DMS 273 (cell line): ENCODE measurements at regions not wholly inside any gene's neighbourhood (a gene's known extent, or its start where the extent isn't known, plus 50 kb on each side); places are given as distances from the start of the nearest gene placed in this dataset.
A peak's percentile ranks its signal among the peaks of the same experiment; 100 is the strongest.
"Not testable (repeated sequence)": the region's sequence is repeated elsewhere in the genome, so short reads cannot be mapped to it uniquely, and the experiment has no call there.

Source experiments
- DNase-seq: peaks from one replicate; lab custom pipeline; 2025; ENCODE audit not compliant: unreplicated experiment; lab: John Stamatoyannopoulos, UW

DNA sequence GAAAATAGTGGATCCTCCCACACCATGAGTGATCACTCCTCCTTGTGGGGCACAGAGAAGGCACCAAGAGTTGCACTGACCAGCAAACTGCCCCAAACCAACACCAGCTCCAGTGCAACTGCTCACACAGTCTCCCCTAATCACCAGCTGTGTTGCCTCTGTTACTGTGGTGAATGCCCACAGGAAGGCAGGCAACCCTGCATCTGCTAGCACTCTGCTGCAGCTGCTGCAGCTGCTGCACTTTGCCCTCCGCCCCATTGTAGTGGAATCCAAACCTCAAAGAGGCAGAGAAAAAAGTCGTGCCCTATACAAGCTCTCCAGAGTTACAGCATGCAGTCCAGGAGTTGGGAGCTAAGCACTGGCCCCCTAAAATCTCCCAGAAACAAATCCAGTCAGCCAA is 339.6 kb downstream of the TRIM36 start:
- no peak for DNase-seq

DNA sequence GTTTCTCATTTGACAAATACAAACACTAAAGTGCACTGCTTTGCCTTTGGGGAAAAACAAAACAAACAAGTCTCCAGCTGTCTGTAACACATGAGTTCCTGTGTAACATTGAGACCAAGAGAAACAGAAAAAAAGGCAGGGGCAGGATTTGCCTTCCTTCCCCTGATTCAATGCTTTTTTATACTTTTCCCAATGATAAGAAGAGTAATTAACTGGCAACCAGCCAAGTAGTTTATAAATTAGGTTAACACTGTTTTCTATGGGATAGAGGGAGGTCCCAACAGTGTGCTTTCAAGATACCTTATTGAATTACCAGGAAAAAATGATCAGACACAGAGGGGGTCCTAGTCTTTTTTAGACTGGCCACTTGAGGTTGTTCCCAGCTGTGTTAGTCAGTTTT is 346.8 kb downstream of the TRIM36 start:
- DNase-seq, result no peak

DNA sequence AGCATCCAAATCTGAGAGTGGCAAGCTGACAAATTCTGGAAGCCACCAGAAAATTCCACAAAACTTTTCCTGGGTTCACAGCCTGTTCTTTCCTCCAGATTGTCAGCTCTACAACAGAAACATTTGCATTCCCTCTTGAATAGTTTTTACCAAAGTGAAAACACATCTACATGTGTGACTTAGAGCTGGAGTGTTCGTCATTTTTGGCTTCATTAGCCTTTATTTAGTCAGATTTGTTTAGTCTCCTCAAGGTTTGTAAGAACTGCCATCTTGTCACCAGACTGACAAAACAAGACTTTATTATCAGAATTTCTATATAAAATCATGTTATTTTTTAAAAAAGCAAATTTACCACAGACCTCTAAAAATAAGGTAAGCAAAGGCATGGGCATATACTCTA is 347.3 kb downstream of the TRIM36 start:
- no peak for DNase-seq

DNA sequence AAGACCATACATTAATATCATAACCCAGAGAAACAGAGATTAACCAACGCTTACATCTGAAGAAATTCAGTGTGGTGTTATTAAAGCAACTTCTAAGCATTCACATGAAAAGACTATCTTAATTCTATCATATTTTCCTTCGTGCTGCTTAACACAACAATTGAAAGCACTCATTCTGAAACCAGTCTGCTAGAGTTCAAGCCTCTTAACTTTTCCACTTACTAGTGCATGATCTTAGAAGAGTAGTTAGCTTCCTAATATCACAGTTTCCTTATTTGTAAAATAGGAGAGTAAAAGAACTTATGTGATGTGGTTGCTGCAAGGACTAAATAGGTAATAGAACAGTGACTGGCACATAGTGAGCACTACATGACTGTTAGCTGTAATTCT is 379.3 kb downstream of the TRIM36 start:
- DNase-seq, result no peak

DNA sequence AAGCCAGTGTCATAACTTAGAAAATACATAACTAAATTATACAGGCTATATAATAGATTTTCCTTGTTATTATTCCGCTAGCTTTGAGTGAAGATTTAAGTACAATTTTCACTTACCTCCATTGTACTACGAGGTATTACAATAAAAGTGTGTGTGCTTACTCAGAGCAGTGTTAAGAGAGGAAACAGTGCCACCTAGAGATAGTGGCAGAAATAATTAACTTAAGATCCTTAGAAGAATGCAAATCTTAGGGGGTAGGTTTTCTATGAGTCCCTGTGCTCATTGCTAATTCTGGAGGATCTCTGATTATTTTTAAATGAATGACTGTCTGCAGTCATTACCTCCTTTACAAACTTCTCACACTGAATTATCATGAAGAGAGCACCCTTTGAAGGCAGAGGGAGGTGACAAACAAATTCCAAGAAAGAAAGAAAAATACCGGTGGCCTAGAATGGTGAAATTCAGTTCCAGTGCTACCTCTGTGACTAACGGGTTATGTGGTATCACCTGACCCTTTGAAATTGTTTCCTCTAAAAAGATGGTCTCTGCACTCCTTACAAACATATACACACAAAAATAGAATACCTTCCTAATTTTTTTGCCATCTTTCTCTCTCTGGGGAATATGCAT is 379.8 kb downstream of the TRIM36 start:
- DNase-seq, result peak; percentile 69

DNA sequence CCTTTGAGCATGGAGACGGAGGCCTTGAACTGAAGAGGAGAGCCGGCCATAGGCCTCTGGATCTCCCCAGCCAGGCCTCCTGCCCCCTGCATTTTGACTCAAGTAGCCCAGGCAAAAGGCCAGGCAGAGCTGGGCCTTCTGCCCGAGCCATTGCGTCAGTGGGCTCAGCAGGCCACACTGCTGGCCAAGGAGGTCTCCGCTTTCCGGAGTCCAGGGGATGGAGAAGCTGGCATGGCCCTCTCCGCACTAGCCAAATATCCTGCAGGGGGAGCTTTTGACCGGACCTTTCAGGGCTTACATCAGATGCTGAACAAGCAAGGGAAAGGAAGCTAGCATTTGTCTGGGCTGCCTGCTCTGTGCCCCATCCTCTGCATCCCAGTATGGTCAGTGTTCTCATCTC is 386.8 kb downstream of the TRIM36 start:
- no peak for DNase-seq

DNA sequence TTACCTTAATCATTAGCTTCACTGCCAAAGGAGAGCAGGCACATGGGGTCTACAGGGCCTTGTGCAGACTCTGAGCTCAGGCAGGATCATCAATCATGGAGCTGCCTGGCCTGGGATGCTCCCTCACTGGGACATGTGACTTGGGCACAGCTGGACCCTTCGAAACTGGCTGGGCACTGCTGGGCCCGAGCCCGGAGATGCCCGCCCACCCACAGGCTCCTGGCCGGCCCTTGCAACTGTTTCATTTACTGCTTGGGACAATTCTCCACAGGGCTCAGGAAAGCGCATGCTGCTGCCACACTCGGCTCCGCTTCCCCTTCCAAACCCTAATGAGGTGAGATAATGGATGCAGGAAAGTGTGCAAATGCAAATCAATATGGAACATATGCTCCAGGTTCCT is 387.5 kb downstream of the TRIM36 start:
- no peak for DNase-seq

DNA sequence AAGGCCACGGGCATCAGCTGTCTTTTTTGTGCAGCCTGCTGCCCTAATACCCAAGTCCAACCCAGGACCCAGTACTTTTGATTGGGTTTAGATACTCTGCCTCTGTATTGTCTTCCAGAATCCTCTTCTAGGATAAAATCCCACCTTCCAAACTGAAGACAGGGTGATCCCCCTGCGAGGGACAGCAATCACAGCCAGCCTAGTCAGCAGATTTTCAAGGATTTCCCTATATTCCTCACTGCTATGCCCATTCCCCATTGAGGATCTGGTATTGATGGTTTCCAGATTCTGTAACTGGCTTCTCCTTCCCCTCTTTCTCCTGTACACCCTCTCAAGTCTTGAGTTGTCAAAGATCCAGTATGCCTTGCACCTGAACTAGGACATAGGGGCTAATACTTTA is 389.4 kb downstream of the TRIM36 start:
- DNase-seq, result no peak

DNA sequence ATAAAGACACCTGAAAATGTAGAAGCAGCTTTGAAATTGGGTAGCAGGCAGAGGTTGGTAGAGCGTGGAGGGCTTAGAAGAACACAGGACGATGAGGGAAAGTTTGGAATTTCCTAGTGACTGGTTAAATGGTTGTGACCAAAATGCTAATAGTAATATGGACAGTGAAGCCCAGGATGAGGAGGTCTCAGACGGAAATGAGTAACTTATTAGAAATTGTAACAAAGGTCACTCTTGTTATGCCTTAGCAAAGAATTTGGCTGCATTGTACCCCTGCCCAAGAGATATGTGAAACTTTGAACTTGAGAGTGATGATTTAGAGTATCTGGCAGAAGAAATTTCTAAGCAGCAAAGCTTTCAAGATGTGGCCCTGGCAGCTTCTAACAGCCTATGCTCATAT is 382.5 kb downstream of the KCNN2 start:
- DNase-seq, result no peak

DNA sequence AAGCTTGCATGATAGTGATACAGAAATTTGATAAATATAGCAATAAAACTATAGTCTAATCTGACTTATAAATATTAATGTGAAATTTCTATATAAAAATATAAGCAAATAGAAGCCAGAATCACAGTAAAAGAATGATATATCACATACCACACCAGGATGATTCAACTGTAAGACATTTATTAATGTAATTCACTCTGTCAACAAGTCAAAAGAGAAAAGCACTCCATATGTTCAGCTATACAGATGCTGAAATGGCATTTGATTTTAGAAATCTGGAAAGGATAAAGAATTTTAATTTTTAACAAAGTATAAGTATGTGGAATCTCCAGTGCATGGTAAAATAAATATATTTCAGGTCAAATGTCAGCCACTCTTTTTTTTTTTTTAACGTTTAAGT is 372.4 kb downstream of the KCNN2 start:
- DNase-seq, result no peak

DNA sequence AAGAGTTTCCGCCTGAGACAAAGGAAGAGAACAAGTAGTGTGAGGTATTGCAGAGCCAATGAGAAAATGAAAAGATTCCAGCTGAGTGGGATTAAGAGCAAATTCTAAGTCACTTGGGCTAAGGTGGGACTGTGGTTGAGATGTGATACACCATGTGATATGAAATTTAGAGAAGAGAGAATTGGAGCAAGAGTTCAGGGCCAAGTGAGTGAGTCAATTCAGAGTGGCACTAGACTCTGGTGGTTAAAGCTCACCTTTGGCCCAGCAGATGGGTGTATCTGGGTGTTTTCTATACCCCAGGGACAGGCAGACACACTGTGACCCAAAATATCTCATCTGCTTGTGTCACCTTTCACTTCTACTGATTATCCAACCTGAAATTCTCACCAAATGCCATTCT is 368.1 kb downstream of the KCNN2 start:
- no peak for DNase-seq

DNA sequence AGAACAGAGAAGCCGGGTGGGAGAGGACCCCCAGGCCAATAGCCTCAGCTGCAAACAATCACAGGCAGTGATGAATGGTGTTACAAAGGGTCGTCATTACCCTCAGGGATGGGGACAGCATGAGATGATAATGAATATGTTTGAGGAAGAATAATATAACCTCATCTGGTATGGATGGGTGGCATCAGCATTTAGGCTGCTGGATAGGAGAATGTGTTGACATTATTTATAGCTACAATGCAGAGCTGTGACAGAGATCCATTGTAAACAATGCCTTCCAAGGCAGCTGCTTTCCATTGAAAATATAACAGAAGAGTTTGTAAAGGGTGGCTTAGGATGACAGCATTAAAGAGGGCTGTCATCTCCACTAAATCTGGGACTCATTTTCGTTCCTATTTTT is 365.5 kb downstream of the KCNN2 start:
- no peak for DNase-seq

DNA sequence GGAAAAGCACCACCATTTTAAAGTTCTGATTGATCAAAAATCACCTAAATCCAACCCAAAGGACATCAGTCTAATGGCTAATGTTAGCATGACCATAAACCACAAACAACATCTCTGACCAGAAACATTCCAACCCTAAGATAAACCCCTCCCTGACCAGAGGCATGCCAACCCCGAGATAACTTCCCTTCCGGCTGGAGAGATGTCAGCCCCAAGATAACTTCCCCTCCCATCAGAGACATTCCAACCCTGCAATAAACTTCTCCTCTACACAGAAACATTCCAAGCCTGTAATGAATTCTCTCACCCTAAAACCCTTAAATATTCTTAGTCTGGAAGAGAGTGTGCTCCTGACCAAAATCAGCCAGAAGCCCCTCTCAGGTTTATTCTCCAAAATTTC is 364.3 kb downstream of the KCNN2 start:
- DNase-seq, result no peak

DNA sequence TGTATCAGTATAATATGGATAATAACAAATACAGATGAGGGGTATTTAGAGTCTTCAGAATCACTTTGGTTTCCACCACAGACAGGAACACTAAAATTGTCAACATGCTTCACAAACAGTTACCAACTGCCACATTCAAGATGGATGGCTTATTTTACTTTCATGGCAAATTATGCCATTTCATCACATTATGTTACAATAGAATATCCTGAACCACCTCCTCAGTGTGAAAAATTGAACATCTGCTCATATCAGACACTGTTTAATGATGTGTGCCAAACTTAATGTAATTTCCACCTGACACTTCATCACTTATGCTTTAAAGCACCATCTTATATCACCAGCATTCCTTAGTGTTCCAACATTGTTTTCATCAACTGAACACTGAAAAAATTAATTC is 357.4 kb downstream of the KCNN2 start:
- no peak for DNase-seq

DNA sequence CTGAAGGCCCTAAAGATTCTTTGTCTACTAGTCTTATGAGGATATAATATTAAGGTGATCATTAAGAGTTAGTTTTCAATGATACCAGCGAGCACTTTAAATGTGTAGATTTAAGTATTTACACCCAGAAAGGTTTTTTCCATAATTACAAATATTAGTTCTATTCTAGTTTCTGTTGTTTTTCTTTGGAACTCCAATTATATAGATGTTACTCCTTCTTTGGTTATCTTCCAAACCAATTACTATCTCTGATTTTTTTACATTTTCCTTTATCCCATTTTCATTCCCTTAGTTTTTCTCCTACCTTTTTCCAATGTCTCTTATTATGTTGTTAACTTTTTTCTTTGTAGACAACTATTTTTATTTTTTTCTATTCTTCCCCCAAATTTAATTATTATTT is 355.1 kb downstream of the KCNN2 start:
- DNase-seq, result no peak

DNA sequence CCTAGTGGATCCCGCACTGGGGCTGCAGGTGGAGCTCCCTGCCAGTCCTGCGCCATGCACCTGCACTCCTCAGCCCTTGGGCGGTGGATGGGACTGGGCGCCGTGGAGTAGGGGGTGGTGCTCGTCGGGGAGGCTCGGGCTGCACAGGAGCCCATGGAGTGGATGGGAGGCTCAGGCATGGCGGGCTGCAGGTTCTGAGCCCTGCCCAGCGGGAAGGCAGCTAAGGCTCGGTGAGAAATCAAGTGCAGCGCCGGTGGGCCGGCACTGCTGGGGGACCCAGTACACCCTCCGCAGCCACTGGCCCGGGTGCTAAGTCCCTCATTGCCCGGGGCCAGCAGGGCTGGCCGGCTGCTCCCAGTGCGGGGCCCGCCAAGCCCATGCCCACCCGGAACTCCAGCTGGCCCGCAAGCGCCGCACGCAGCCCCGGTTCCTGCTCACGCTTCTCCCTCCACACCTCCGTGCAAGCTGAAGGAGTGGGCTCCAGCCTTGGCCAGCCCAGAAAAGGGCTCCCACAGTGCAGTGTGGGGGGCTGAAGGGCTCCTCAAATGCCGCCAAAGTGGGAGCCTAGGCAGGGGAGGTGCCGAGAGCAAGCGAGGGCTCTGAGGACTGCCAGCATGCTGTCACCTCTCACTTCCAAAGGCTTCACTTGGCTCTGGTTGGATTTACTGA is 342.5 kb downstream of the KCNN2 start:
- DNase-seq, result not testable (repeated sequence)

DNA sequence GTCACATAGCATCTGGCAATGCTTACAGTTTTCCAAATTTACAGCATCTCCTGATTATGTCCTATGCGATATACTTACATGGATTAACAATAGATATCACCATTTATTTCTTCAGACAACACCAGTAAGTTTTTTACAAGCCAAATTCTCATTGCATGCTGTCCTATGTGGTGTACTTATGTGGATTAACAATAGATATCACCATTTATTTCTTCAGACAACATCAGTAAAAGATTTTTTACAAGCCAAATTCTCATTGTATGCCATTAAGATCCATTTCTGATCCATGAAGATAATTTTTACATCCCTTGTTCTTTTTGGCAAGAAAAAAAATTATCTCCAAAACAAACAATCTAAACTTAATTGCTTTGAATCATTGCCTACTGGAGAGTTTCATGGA is 340.9 kb downstream of the KCNN2 start:
- no peak for DNase-seq

DNA sequence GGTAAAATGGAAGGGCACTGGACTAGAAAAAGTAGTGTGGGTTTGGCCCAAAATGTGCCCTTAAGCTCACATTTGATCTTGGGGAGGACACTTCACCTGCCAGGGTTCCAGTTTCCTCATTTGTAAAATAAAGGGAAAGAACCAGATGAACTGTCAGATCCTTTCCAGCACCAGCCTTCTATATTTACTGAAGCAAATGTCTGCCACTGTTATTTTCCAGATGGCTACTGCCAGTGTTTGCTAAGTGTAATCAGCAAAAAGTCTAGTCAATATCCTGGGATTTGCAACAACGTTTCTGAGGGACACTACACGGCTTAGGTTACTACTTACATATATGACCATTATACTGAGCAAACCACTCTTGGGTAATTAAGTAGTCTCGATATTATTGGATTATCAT is 340.3 kb downstream of the KCNN2 start:
- DNase-seq, result no peak

DNA sequence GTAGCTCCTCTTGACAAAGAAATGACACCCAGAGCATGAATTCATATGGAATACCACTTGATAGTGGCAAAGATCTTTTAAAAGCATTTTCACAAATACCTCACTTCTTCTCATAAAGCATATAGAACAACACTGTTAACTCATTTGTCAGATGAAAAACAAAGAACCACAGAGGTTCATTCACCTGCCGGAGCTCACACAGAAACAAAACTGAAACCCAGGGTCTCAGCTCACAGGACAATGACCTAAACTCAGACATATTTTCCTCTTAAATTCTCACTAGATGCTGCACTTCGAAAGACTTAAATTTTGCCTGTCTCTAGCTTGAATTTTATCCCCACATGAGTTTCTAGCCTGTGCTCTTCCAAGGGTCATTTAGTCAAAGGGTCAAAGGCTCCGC is 339.0 kb downstream of the KCNN2 start:
- no peak for DNase-seq

DNA sequence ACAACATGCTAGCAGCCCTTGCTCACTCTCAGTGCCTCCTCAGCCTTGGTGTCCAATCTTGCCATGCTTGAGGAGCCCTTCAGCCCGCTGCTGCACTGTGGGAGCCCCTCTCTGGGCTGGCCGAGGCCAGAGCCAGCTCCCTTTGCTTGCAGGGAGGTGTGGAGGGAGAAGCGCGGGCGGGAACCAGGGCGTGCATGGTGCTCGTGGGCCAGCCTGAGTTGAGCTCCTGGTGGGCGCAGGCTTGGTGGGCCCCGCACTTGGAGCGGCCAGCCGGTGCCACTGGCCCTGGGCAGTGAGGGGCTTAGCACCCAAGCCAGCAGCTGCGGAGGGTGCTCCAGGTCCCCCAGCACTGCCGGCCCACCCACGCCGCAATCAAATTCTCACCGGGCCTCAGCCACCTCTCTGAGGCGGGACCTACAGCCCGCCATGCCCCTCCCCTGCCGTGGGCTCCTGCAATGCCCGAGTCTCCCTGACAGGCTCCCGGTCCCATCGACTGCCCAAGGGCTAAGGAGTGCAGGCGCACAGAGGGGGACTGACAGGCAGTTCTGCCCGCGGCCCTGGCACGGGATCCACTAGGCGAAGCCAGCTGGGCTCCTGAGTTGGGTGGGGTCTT is 333.5 kb downstream of the KCNN2 start:
- no peak for DNase-seq

DNA sequence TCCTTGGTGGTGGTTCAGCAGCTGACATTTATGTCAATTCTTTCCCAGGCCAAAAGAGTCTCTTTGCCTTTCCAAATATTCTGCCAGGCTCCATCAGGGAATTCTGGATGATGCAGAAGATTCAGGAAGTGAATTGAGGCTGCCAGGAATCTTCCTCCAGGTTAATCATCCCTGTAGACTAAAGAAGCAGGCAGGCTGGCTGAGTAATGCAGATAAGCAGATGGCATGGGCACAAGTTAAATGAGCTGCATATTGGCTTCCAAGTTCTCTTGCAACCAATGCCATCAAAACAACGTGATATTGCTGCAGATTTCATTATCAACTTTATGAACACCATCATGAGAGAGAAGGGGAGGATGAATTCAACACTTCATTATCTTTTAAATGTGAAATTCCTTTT is 324.5 kb downstream of the KCNN2 start:
- DNase-seq, result peak; percentile 36

DNA sequence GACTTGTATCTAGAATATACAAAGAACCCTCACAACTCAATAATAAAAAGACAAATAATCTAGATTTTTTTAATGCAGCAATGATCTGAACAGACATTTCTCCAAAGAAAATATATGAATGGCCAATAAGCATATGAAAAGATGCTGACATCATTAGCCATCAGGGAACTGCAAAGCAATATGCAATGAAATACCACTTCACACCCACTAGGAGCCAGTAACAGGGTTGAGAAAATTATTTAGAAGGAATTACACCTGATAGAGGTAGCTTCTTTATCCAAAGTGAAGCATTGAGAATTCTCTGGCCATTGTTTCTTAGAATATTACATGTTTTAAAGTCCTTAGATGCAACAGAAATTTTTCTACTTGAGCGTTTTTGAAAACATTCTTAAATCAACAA is 316.9 kb downstream of the KCNN2 start:
- DNase-seq, result no peak

DNA sequence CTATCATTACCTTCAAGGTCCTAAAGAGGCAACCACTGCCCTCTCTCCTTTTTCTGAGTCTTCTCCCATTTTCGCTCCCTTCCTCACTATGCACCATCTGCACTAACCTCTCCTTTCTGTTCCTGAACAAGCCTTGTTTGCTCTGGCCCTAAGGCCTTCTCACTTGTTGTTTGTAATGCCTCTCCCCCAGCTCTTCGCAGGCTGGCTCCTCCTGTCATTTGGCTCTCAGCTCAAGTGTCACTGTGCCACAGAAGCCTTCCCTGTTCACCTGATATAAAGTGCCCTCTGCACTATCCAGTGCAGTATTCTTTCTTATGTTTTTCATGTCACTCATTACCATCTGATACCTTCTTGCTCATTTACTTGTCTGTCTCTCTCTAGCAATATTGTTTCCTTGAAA is 303.7 kb downstream of the KCNN2 start:
- no peak for DNase-seq
